Peyer's patch (tissue), 4 donors: ENCODE measurements at regions not wholly inside any gene's neighbourhood (a gene's known extent, or its start where the extent isn't known, plus 50 kb on each side); places are given as distances from the start of the nearest gene placed in this dataset.

Experiments
- POLR2A ChIP-seq, 2 donors: fragments of 450-650 bp; IDR thresholded peaks; one replicate each; pipeline ENCODE4 v1.5.1; 2017; ENCODE audit warnings: antibody characterized with exemption in 2 of 2, mild to moderate bottlenecking in 2 of 2, moderate library complexity in 2 of 2
- TF ChIP-seq, protein P1 (sequence below), 6 experiments: fragments of 450-650 bp in 4 of 6; fragments of 200-600 bp in 2 of 6; sonication (generic) in 1 of 6; IDR thresholded peaks; one replicate each; pipeline ENCODE4 v1.5.1; 2017 to 2019; ENCODE audit warnings: antibody characterized with exemption in 6 of 6, mild to moderate bottlenecking in 3 of 6, moderate library complexity in 1 of 6

DNA sequence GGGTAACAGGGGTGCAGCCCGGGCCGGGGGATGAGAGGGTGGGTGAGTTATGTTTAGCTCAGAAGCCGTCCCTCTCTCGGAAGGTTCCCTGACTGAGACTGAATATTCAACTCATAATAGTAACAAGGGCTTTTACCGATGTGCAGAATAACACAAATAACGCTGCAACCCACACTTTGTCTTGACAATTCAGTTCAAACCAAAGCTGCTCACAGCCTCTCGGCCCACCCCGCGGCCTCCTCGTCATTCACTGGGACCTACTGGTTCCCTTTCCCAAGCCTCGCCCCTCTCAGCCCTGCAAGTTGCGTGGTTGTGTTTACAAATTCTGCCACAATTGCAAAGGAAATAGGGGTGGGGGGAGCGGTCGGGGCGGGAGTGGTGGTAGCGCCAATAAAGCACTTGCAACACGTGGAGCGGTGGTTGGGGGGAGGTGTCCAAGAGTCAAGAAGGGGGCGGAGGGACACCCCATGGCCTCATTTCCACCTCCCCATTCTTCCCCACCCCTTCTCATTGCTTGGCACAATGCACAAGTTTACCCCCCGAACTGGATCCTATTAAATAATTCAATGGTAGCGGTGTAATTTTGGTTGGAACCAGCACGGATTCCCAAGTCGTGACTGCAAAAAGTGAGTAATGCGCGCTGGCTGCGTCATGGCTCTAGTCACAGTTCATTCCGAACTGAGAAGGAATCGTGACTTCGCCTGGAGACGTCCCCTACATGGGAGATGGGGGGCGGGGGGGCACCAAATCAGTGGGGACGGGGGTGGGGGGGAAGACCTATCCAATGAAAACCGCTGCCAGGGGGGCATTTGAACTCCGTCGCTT lies 102.0 kb upstream of the HSD17B12 start:
- no peak for TF ChIP-seq POLR2A (IDR thresholded peaks at IDR 0.05)
- TF ChIP-seq, protein P1, sequence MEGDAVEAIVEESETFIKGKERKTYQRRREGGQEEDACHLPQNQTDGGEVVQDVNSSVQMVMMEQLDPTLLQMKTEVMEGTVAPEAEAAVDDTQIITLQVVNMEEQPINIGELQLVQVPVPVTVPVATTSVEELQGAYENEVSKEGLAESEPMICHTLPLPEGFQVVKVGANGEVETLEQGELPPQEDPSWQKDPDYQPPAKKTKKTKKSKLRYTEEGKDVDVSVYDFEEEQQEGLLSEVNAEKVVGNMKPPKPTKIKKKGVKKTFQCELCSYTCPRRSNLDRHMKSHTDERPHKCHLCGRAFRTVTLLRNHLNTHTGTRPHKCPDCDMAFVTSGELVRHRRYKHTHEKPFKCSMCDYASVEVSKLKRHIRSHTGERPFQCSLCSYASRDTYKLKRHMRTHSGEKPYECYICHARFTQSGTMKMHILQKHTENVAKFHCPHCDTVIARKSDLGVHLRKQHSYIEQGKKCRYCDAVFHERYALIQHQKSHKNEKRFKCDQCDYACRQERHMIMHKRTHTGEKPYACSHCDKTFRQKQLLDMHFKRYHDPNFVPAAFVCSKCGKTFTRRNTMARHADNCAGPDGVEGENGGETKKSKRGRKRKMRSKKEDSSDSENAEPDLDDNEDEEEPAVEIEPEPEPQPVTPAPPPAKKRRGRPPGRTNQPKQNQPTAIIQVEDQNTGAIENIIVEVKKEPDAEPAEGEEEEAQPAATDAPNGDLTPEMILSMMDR (IDR thresholded peaks at IDR 0.05), result no peak
